ENCODE measurements at regions not wholly inside any gene's neighbourhood (a gene's known extent, or its start where the extent isn't known, plus 50 kb on each side); places are given as distances from the start of the nearest gene placed in this dataset.

GRCh38 chr2:138901530-138901929, 121.3 kb upstream of the NXPH2 start:
- no peak overlapping the region for H4K5ac ChIP-seq (ENCODE audit: insufficient read length, low read depth, low read length)
- H2AFZ ChIP-seq (ENCODE audit: low read length): no peak overlapping the region
- no peak overlapping the region for H3K4me2 ChIP-seq (ENCODE audit: insufficient read depth, insufficient read length, low read length)
- H2BK15ac ChIP-seq (ENCODE audit: low read depth, low read length): no peak overlapping the region
- Mint-ChIP-seq H3K27ac (no peak overlapping the region), H3K4me1 (no peaks in the 10 kb centered on the region), H3K36me3 (ENCODE audit: insufficient read depth in 1 of 3, low read depth in 3 of 3) (no peaks in the 10 kb centered on the region), H3K9me3 (no peaks in the 10 kb centered on the region; a peak in 2 of 5 replicates), H3K27me3 (ENCODE audit: low read depth) (no peaks in the 10 kb centered on the region), H3K4me3 (no peak overlapping the region)
- no peak overlapping the region for H3T11ph ChIP-seq (ENCODE audit: low read length)
- H3K23ac ChIP-seq (ENCODE audit: insufficient read length, low read depth, low read length): no peak overlapping the region
- H4K91ac ChIP-seq (ENCODE audit: insufficient read length, low read depth, low read length): no peak overlapping the region
- H3K27ac ChIP-seq (ENCODE audit: insufficient read length, low read depth, low read length): no peak overlapping the region
- H3K14ac ChIP-seq (ENCODE audit: insufficient read depth, low read length): no peak overlapping the region
- H3K9ac ChIP-seq (ENCODE audit: extremely low read depth, insufficient read length, low read length): no peak overlapping the region
- H3K23me2 ChIP-seq (ENCODE audit: insufficient read length, low read depth, low read length, poor library complexity, severe bottlenecking): no peaks in the 10 kb centered on the region
- H4K20me1 ChIP-seq (ENCODE audit: control insufficient read depth, insufficient read depth, insufficient read length): no peaks in the 10 kb centered on the region
- no peak overlapping the region for H4K8ac ChIP-seq (replicated peaks; ENCODE audit: insufficient read length, low read depth, low read length)
- TF ChIP-seq CTCF (conservative IDR thresholded peaks at IDR 0.05): no peak
- no CpG with 5 or more reads among the region's 11 CpGs for WGBS (ENCODE audit: extremely low coverage, insufficient read length, low lambda C conversion rate)
- H2BK20ac ChIP-seq (ENCODE audit: low read depth, low read length, poor library complexity, severe bottlenecking): no peak overlapping the region
- no peak overlapping the region for H3K56ac ChIP-seq (ENCODE audit: insufficient read length, low read depth, low read length)
- H2BK120ac ChIP-seq (ENCODE audit: low read depth, low read length, poor library complexity, severe bottlenecking): no peak overlapping the region
- H2BK5ac ChIP-seq (ENCODE audit: insufficient read length, low read length): no peak overlapping the region
- H2BK12ac ChIP-seq (ENCODE audit: insufficient read length, low read depth, low read length): no peak overlapping the region
- no peaks in the 10 kb centered on the region for H3K9me3 ChIP-seq (ENCODE audit: control insufficient read depth, low read depth, low read length)
- H3K79me1 ChIP-seq (ENCODE audit: insufficient read depth, low read depth, low read length, poor library complexity, severe bottlenecking): no peaks in the 10 kb centered on the region
- no peak overlapping the region for H3K4ac ChIP-seq (ENCODE audit: low read depth, low read length)
- H3K18ac ChIP-seq (ENCODE audit: insufficient read length, low read depth, low read length): no peak overlapping the region
- no peaks in the 10 kb centered on the region for H3K79me2 ChIP-seq (ENCODE audit: insufficient read depth, low read length)
- H3K4me1 ChIP-seq (ENCODE audit: insufficient read depth, low read length): no peaks in the 10 kb centered on the region
- DNase-seq: no peak
- H2AK5ac ChIP-seq (ENCODE audit: insufficient read length, low read length): no peak overlapping the region
- no peaks in the 10 kb centered on the region for H3K27me3 ChIP-seq (ENCODE audit: insufficient read depth, low read length)
